ENCODE measurements at regions not wholly inside any gene's neighbourhood (a gene's known extent, or its start where the extent isn't known, plus 50 kb on each side); places are given as distances from the start of the nearest gene placed in this dataset.
A peak's percentile ranks its signal among the peaks of the same experiment; 100 is the strongest.
"Not testable (repeated sequence)": the region's sequence is repeated elsewhere in the genome, so short reads cannot be mapped to it uniquely, and the experiment has no call there.

GRCh38 chrX:2630008-2630934 is 60.8 kb upstream of the CD99 start:
- H4K20me1 ChIP-seq (ENCODE audit: control insufficient read depth, insufficient read depth); in situ Hi-C loops (cut with MboI); ATAC-seq; DNase-seq (ENCODE audit: low read depth, low spot score); H3K79me2 ChIP-seq (ENCODE audit: control insufficient read depth, insufficient read depth, low read length); H3K27me3 ChIP-seq (replicated peaks in 1 of 2; ENCODE audit: control insufficient read depth in 2 of 2, insufficient read depth in 2 of 2, low read length in 1 of 2); BruUV-seq (replicated peaks); H3K9ac ChIP-seq (ENCODE audit: control insufficient read depth, insufficient read depth, low read length); CTCF ChIA-PET; intact Hi-C loops (cut with micrococcal nuclease; ENCODE audit: unreplicated experiment); RAD21 ChIA-PET (ENCODE audit: unreplicated experiment); H3K4me2 ChIP-seq (ENCODE audit: control insufficient read depth, insufficient read depth); FAIRE-seq; SMC1A ChIA-PET (ENCODE audit: uncharacterized antibody, unreplicated experiment); H3K4me3 ChIP-seq; H3K4me1 ChIP-seq (ENCODE audit: control insufficient read depth, insufficient read depth, low read length); POLR2A ChIA-PET: not testable (repeated sequence)
- H2AFZ ChIP-seq (ENCODE audit: control insufficient read depth, low read depth, low read length) = peak overlapping the region; percentile 49
- H3K9me3 ChIP-seq (replicated peaks; ENCODE audit: control insufficient read depth, insufficient read depth, low read length) = peaks cover 27% of the 10 kb centered on the region
- TF ChIP-seq NR2C2 (IDR thresholded peaks at IDR 0.05; ENCODE audit: borderline replicate concordance, control insufficient read depth, insufficient read length, low read depth) (peak; percentile 54), ETV6 (conservative IDR thresholded peaks at IDR 0.05 in 1 of 2, IDR thresholded peaks at IDR 0.05 in 1 of 2; ENCODE audit: borderline replicate concordance in 1 of 2, low read depth in 1 of 2) (peak in 1 of 2 experiments; percentile 71; a peak in 2 of 4 replicates), SIX5 (IDR thresholded peaks at IDR 0.05; ENCODE audit: low read depth, low read length, severe bottlenecking) (peak; percentile 32), NR2C1 (IDR thresholded peaks at IDR 0.05) (peak; percentile 93), ZBTB40 (IDR thresholded peaks at IDR 0.05; ENCODE audit: borderline replicate concordance) (peak; percentile 84), GABPA (IDR thresholded peaks at IDR 0.05; ENCODE audit: low read depth) (peak; percentile 84)
- TF ChIP-seq, protein P1, sequence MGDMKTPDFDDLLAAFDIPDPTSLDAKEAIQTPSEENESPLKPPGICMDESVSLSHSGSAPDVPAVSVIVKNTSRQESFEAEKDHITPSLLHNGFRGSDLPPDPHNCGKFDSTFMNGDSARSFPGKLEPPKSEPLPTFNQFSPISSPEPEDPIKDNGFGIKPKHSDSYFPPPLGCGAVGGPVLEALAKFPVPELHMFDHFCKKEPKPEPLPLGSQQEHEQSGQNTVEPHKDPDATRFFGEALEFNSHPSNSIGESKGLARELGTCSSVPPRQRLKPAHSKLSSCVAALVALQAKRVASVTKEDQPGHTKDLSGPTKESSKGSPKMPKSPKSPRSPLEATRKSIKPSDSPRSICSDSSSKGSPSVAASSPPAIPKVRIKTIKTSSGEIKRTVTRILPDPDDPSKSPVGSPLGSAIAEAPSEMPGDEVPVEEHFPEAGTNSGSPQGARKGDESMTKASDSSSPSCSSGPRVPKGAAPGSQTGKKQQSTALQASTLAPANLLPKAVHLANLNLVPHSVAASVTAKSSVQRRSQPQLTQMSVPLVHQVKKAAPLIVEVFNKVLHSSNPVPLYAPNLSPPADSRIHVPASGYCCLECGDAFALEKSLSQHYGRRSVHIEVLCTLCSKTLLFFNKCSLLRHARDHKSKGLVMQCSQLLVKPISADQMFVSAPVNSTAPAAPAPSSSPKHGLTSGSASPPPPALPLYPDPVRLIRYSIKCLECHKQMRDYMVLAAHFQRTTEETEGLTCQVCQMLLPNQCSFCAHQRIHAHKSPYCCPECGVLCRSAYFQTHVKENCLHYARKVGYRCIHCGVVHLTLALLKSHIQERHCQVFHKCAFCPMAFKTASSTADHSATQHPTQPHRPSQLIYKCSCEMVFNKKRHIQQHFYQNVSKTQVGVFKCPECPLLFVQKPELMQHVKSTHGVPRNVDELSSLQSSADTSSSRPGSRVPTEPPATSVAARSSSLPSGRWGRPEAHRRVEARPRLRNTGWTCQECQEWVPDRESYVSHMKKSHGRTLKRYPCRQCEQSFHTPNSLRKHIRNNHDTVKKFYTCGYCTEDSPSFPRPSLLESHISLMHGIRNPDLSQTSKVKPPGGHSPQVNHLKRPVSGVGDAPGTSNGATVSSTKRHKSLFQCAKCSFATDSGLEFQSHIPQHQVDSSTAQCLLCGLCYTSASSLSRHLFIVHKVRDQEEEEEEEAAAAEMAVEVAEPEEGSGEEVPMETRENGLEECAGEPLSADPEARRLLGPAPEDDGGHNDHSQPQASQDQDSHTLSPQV (IDR thresholded peaks at IDR 0.05) = peak; percentile 96
- peak overlapping the region; percentile 59 for H3K27ac ChIP-seq (ENCODE audit: control insufficient read depth, insufficient read depth)
- peaks cover 3 to 14% of the 10 kb centered on the region in 2 experiments for H3K36me3 ChIP-seq (ENCODE audit: control insufficient read depth in 2 of 2, insufficient read depth in 2 of 2, low read length in 1 of 2)
- 7% methylated on average over 5 of the region's 5 CpGs for WGBS (ENCODE audit: insufficient coverage, insufficient replicate concordance, low lambda C conversion rate, missing lambda C conversion rate)

All from GM12878 (cell line).